Vagina (tissue), 2 donors: ENCODE measurements at regions not wholly inside any gene's neighbourhood (a gene's known extent, or its start where the extent isn't known, plus 50 kb on each side); places are given as distances from the start of the nearest gene placed in this dataset.

ENCODE experiments used
- DNase-seq, 2 donors: peaks; one replicate each; pipeline ENCODE4 v3.0.0-alpha.2; 2017; ENCODE audit errors: extremely low spot score in 2 of 2
- H3K27ac ChIP-seq: fragments of 200-600 bp; sonication (generic); one replicate; pipeline ENCODE4 v1.5.1; 2019
- H3K27me3 ChIP-seq: fragments of 200-600 bp; sonication (generic); one replicate; pipeline ENCODE4 v1.5.1; 2019
- H3K36me3 ChIP-seq, 2 donors: fragments of 200-600 bp; sonication (generic); one replicate each; pipeline ENCODE4 v1.5.1; 2017 to 2019
- H3K4me1 ChIP-seq: fragments of 200-600 bp; sonication (generic); one replicate; pipeline ENCODE4 v1.5.1; 2019
- H3K4me3 ChIP-seq, 2 donors: fragments of 200-600 bp; sonication (generic); 1 replicate in 1 of 2; 2 replicates in 1 of 2; pipeline ENCODE4 v1.5.1; 2016 to 2019
- H3K9me3 ChIP-seq: fragments of 200-600 bp; sonication (generic); one replicate; pipeline ENCODE4 v1.5.1; 2019
- CTCF ChIP-seq, 3 experiments: fragments of 450-650 bp in 2 of 3; fragments of 200-600 bp in 1 of 3; sonication (generic) in 1 of 3; IDR thresholded peaks; one replicate each; pipeline ENCODE4 v1.5.1; 2017 to 2019; ENCODE audit warnings: antibody characterized with exemption in 3 of 3, mild to moderate bottlenecking in 2 of 3, moderate library complexity in 2 of 3
- POLR2A ChIP-seq, 2 donors: fragments of 450-650 bp; IDR thresholded peaks; one replicate each; pipeline ENCODE4 v1.6.1; 2017; ENCODE audit warnings: antibody characterized with exemption in 2 of 2, mild to moderate bottlenecking in 2 of 2, moderate library complexity in 2 of 2
- POLR2AphosphoS5 ChIP-seq, 2 donors: sonication (generic); formaldehyde crosslinking; IDR thresholded peaks; one replicate each; pipeline ENCODE4 v1.9.0; 2017; ENCODE audit warnings: antibody characterized with exemption in 2 of 2, mild to moderate bottlenecking in 2 of 2, low read depth in 1 of 2; ENCODE audit not compliant: insufficient read depth in 1 of 2
- intact Hi-C: fragments of 100-400 bp; cut with DNase I; formaldehyde crosslinking; loops from one replicate; pipeline ENCODE4 v1.15.1; 2023

DNA sequence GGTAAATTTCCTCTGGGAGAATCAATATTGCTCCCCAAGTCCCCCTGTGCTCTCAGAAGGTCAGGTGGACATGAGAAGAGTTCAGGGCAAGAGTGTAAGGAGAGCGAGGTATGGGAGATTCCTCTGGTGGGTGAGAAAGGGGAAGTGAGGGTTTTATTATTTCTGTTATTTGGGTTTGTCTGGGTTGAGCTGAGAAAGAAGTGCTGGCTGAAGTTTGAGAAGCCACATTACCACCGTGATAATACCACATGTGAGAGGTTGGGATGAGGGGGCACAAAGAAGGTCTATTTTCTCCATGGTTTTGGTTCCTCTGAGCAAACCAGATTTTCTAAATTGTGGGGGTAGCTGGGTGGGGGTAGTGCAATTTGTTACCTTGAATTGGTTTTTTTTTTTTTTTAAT is 350.4 kb downstream of the OSTF1 start:
- DNase-seq: no peak
- Histone ChIP-seq H3K4me3 (no peak overlapping the region), H3K36me3 (no peaks in the 10 kb centered on the region), H3K9me3 (no peaks in the 10 kb centered on the region), H3K27ac (no peak overlapping the region), H3K4me1 (no peaks in the 10 kb centered on the region), H3K27me3 (no peaks in the 10 kb centered on the region)
- intact Hi-C loops: no loop called here
- TF ChIP-seq POLR2A (IDR thresholded peaks at IDR 0.05) (no peak), CTCF (IDR thresholded peaks at IDR 0.05) (no peak), POLR2AphosphoS5 (IDR thresholded peaks at IDR 0.05; ENCODE audit: insufficient read depth in 1 of 2, low read depth in 1 of 2) (no peak)

DNA sequence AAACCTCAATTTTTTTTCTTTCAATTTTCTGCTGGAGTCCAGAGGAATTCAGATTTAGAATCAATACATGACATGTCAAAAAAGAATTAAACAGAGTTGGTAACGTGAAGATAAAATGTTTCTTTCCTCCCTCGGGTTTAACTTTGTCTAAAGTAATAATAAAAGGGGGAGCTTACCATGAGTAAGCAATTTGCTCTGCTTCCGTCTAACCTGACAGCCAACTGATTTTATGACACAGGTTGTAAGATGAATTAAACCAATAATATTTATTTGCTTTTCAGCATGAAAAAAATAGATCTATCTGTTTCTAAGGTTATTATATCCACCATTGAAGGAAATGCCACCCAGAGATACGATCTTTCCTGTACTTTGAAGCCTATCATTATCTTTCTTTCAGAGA is 352.6 kb downstream of the OSTF1 start:
- no peaks in the 10 kb centered on the region for H3K36me3 ChIP-seq
- no peak overlapping the region for H3K27ac ChIP-seq
- DNase-seq: no peak
- no peaks in the 10 kb centered on the region for H3K9me3 ChIP-seq
- no peaks in the 10 kb centered on the region for H3K4me1 ChIP-seq
- TF ChIP-seq POLR2AphosphoS5 (IDR thresholded peaks at IDR 0.05; ENCODE audit: insufficient read depth in 1 of 2, low read depth in 1 of 2) (no peak), POLR2A (IDR thresholded peaks at IDR 0.05) (no peak), CTCF (IDR thresholded peaks at IDR 0.05) (no peak)
- no peak overlapping the region for H3K4me3 ChIP-seq
- no peaks in the 10 kb centered on the region for H3K27me3 ChIP-seq
- intact Hi-C loops: no loop called here

GRCh38 chr9:75445144-75445543 is 356.8 kb downstream of the OSTF1 start:
- Histone ChIP-seq H3K4me1 (peaks cover 13% of the 10 kb centered on the region), H3K36me3 (no peaks in the 10 kb centered on the region), H3K9me3 (no peaks in the 10 kb centered on the region), H3K27ac (no peak overlapping the region), H3K27me3 (no peaks in the 10 kb centered on the region), H3K4me3 (no peak overlapping the region)
- DNase-seq: no peak
- intact Hi-C loops: no loop called here
- TF ChIP-seq CTCF (IDR thresholded peaks at IDR 0.05) (no peak), POLR2A (IDR thresholded peaks at IDR 0.05) (no peak), POLR2AphosphoS5 (IDR thresholded peaks at IDR 0.05; ENCODE audit: insufficient read depth in 1 of 2, low read depth in 1 of 2) (no peak)

DNA sequence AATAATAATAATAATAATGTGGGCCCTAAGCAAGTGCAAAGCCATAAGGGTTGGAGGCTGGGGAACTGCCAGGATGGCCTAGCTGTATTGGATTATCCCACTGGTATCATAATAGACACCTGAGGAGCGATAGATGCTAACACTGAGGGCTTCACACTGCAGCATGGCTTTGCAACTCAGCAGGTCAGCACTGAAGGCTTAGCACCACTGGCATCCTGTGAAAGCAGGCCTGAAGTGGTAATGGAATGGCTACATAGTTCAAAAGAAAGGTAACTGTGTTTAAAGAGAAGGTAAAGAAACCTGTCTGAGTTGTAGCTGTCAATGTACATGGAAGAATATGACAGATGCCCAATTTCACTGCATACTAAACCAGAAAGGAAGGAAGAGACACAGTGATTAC is 359.0 kb downstream of the OSTF1 start:
- intact Hi-C loops: no loop called here
- H3K27me3 ChIP-seq: no peaks in the 10 kb centered on the region

DNA sequence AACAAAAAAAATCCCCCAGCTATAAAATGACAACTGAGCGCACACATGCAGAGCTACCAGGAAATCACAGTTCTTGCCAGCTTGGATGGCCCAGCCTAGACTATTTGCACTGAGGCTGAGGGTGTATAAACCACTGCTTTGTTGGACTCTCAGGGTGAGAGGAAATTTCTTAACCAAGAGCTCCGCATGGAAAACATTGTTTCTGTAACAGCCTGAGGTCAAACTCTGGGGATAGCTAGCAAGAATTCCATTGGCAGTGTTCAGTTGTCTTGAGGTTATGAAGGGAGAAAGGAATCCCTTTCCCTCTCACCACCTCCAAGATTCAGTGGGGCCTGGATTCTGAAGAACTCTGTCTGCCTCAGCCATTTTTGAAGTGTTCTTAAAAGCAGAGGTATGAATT is 360.0 kb downstream of the OSTF1 start:
- intact Hi-C loops: no loop called here

More for the DNA sequence above, 359.0 kb downstream of the OSTF1 start:
- Histone ChIP-seq H3K9me3 (no peaks in the 10 kb centered on the region), H3K27ac (peak overlapping the region; percentile 57), H3K4me1 (peaks cover 32% of the 10 kb centered on the region), H3K36me3 (no peaks in the 10 kb centered on the region), H3K4me3 (no peak overlapping the region)
- DNase-seq: no peak
- TF ChIP-seq CTCF (IDR thresholded peaks at IDR 0.05) (no peak), POLR2A (IDR thresholded peaks at IDR 0.05) (no peak), POLR2AphosphoS5 (IDR thresholded peaks at IDR 0.05; ENCODE audit: insufficient read depth in 1 of 2, low read depth in 1 of 2) (no peak)

More for the DNA sequence above, 360.0 kb downstream of the OSTF1 start:
- Histone ChIP-seq H3K9me3 (no peaks in the 10 kb centered on the region), H3K27ac (peak overlapping the region; percentile 57), H3K36me3 (no peaks in the 10 kb centered on the region), H3K4me3 (no peak overlapping the region), H3K4me1 (peaks cover 38% of the 10 kb centered on the region), H3K27me3 (no peaks in the 10 kb centered on the region)
- no peak for DNase-seq
- TF ChIP-seq POLR2AphosphoS5 (IDR thresholded peaks at IDR 0.05; ENCODE audit: insufficient read depth in 1 of 2, low read depth in 1 of 2): no peak
- TF ChIP-seq POLR2A (IDR thresholded peaks at IDR 0.05): no peak
- no peak for TF ChIP-seq CTCF (IDR thresholded peaks at IDR 0.05)
